Fibroblast of skin of abdomen (primary cell): ENCODE measurements at regions not wholly inside any gene's neighbourhood (a gene's known extent, or its start where the extent isn't known, plus 50 kb on each side); places are given as distances from the start of the nearest gene placed in this dataset.

Experiments
- DNase-seq: peaks from one replicate; pipeline ENCODE4 v3.0.0-alpha.2; 2013

DNA sequence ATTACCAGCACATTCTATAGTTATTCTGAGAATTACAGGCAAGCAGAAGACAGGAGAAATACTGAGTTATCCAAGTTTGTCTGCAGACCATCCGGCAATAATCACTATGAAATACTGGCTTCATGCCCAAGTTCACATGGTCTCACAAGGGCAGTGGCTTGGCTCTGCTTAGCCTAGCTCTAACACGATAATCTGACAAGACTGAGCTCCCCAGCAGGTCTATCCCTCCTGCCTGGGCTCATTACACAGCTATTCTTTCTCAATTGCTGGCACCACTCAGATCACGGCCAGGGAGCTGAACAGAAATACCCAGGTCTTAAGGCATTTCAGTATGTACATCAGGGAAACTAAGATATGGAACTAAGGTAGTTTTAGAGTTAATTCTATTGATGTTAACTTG is 361.6 kb upstream of the PCDH20 start:
- peak; percentile 5 for DNase-seq

- DNase-seq = no peak
Measured at GRCh38 chr13:61774903-61775302, 359.3 kb upstream of the PCDH20 start.

DNA sequence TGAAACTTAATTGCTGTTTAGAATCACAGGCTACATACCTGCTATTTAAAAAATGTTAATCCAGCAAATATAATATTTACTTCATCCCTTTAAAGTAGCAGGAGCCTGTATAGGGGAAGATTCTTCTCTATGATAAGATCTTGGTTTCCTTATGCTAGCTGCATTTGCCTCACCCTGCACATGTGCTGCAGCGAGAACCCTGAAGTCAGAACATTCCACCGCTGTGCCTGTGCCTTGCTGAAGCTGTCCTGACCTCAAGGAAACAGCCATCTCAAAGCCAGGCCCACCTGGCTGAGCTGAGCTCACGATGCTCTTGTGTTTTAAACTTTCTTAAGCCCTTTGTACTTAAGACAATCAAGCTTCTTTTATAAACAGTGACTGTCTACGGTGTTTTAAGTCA is 355.0 kb upstream of the PCDH20 start:
- DNase-seq = no peak

GRCh38 chr13:61768175-61768574 is 352.5 kb upstream of the PCDH20 start:
- no peak for DNase-seq

- no peak for DNase-seq
Measured at GRCh38 chr13:61766667-61767058, 351.0 kb upstream of the PCDH20 start.

- DNase-seq = no peak
Measured at GRCh38 chr13:61765940-61766666, 350.5 kb upstream of the PCDH20 start.

- no peak for DNase-seq
Measured at GRCh38 chr13:61765181-61765742, 349.6 kb upstream of the PCDH20 start.

- DNase-seq = no peak
Measured at GRCh38 chr13:61761690-61762089, 346.0 kb upstream of the PCDH20 start.

DNA sequence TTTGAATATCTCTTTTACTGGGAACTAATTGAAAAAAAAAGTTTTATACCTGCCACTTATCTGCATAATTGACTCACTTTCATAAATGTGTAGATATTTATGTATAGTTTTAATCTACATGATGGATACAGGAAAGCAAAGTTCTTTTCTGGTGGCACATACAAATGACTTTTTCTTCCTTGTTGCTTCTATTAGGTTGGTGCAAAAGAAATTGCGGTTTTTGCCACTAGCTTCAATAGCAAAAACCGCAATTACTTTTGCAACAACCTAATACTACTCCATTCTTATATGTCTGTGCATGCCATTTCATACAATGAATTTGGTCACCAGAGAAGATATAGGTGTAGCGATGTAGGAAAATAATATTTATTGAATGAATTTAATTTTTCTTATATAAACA is 344.5 kb upstream of the PCDH20 start:
- no peak for DNase-seq

DNA sequence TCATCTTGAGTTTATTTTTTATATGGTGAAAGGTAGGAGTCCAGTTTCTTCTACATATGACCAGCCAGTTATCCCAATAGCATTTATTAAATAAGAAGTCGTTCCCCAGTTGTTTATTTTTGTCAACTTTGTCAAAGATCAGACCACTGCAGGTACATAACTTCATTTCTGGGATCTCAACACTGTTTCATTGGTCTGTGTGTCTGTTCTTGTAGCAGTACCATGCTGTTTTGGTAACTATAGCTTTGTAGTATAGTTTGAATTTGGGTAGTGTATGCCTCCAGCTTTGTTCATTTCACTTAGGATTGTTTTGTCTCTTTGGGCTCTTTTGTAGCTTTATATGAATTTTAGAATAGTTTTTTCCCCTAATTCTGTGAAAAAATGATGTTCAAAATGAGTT is 340.4 kb upstream of the PCDH20 start:
- DNase-seq = no peak

- no peak for DNase-seq
Measured at GRCh38 chr13:61751039-61751438, 335.4 kb upstream of the PCDH20 start.

DNA sequence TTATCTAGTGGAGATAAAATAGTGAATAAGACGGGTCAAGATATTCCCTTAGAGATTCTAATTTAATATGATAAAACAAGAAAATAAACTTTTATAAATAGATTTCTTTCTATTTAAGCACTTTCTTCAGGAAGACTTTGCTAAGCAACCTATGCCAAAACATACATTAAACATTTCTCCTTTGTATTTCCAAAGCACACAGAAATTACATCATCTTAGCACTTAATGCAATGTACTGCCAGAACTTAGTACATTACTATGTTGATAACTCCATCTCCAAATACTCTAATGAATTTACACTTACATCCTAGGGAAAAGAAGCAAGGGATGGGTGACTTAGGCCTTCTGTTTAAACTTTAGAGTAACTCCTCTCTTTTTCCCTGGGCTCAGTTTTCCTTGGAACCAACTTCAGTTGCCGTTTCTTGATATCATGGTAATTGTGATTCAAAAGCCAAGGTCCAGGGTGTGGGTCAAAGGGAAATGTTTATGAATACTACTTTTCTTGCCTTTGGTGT is 322.6 kb upstream of the PCDH20 start:
- peak; percentile 0 for DNase-seq

- no peak for DNase-seq
Measured at GRCh38 chr13:61734683-61735082, 319.0 kb upstream of the PCDH20 start.

DNA sequence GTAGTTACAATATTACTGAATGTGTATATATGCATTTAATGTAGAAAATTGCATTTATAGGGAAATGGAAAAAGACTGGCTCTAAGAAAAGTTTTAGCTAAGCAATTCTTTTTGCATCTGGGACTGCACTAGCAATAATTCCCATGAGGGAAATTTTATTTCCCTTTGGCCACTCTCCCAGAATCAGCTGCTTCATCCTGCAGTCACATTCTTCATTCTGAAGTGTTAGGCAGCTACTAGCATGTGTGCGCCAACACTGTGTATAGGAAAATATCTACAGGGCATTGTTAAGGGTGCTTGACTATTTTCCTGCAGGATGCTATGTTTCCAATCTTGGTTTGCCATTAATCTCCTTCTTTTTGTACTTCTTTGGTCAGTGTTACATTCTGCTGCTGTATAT is 312.8 kb upstream of the PCDH20 start:
- DNase-seq = peak; percentile 79

DNA sequence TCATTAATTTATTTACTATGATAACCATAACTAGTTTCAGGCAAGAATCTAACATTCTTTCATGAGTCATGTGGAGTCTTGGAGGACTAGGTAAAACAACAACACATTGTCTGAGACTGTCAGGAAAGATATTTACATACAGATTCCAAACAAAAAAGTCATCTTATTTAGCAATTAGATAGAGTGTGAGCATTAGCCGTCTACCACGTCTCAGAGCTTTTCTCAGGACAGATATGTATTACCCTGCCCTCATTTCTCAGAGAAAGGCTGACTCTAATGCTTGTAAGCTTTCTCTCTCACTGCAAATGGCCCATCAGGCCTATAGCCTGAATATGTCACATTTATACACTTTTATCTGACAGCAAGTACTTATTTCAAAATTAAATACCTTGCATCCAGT is 312.1 kb upstream of the PCDH20 start:
- DNase-seq = peak; percentile 65

DNA sequence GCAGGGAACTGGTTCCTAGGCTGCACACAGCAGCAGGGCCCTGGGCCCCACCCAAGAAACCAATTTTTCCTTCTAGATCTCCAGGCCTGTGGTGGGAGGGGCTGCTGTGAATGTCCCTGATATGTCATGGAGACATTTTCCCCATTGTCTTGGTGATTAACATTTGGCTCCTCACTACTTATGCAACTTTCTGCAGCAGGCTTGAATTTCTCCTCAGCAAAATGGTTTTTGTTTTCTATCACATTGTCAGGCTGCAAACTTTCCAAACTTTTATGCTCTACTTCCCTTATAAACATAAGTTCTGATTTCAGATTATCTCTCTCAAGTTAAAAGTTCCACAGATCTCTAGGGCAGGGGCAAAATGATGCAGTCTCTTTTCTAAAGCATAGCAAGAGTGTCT is 310.2 kb upstream of the PCDH20 start:
- no peak for DNase-seq

DNA sequence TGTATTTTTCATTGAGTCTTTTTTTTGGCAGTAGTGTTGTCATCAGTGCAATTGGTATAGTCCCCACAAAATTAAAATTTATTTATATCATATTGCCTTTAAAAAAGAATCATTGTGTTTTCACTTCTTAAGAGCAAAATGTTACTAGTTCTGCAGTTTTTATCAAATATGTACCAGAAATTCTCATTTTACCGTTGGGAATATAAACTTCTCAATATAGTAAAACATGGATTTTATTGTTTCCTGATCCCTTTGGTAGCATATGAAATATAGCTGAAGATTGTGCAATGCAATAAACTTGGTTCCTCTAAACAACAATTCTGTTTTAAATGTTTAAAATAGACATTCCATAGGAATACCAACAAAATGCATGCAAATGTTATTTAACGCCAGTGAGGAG is 306.5 kb upstream of the PCDH20 start:
- no peak for DNase-seq

DNA sequence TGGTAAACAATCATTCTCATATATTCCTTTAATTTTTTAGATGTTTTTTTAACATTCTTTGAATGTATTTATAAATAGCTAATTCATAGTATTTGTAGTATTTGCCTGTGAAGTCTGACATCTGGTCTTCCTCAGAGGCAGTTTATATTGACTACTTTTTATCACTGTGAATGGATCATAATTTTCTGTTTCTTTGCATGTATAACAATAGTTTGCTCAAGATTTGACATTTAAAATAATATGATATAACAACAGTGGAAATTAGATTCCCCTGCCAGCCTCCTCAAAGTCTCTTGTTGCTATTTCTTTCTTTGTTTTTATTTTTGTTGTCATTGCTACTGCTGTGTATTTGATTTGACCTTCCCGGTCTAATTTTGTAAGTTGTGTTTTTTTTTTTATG is 297.0 kb upstream of the PCDH20 start:
- DNase-seq = no peak

DNA sequence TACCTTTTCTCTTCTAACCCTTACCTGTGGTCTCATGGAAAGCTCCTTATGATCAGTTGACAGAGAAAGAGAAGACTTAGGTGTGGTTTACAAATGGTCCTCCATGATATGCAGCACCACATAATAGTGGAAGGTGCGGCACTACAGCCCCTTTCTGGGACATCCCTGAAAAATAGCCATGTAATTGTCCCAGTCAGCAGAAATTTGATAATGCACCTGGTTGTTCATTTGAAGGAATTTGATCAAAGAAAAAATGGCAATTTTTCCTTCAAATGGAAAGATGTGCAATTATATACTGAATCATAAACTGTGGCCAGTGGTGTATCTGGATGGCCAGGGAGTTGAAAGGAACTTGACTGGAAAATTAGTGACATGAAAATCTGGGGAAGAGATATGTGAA is 293.6 kb upstream of the PCDH20 start:
- DNase-seq = no peak

GRCh38 chr13:61706899-61707298 is 291.2 kb upstream of the PCDH20 start:
- DNase-seq = no peak

DNA sequence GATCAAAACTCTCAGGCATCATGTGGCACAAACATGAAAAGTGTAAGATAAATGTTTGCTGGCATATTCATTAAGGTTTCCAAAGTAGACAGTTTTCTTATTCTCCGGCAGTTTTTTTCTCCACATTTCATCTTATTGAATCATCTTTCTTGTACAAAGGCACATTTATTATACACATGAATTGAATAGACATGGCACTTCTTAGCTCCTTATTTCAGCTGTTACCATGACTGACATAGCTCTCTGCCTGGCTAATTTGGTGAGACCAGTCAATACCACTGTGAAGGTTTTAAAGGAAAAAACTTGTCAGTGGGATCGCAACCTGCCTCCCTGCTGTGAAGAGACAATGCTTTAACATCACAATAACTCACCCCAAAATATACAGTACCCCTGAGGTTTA is 285.0 kb upstream of the PCDH20 start:
- DNase-seq = no peak

DNA sequence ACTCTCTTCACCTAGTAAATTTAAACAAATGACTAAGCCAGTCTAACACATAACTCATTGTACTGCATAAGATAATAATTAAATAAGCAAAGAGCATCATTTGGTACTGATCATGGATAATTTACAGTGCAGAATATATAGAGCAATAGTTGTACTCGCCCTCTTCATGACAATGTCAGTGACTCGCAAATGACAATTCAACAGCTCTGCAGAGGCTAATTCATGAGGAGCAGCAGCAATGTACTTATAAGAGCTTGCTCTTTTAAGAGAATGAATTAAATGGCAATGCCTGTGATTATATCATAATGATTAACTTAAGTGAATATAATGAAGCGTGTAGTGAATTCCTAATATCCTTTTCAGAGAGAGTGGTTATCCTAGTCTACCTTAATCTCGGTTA is 284.5 kb upstream of the PCDH20 start:
- no peak for DNase-seq

DNA sequence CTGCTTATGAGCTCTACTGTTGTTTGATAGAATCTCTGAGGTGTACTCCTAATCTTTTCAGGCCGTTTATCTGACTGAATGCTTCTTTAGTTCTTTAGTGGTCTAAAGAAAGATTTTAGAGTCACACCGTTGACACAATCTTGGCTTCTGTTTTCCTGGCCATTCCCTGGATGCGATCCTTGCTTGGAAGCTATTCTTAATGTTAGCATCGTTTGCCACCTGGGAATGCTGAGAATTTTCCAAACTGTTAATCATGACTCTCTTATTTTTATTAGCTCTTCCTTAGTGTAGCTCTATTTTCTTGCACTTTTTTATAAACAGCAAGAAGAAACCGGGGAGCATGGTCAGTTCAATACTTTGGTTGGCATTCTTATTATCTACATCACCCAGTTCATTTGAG is 281.0 kb upstream of the PCDH20 start:
- DNase-seq = no peak

DNA sequence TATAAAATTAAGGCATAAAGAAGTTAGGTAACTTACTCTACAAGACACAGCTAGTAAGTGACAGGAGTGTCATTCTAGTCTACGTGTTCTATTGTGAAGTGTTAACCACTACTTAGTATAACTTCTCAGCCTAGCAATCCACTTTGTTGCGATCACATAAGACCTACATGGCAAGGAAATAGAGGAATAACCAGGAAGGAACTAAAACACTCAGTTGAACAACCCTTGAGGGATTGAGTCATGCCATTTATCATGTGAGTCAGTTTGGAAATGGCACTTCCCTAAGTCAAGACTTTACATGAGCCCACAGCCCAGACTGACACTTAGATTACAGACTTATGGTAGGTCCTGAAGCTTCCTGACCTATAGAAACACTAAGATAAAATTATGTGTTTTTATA is 279.5 kb upstream of the PCDH20 start:
- peak; percentile 19 for DNase-seq

DNA sequence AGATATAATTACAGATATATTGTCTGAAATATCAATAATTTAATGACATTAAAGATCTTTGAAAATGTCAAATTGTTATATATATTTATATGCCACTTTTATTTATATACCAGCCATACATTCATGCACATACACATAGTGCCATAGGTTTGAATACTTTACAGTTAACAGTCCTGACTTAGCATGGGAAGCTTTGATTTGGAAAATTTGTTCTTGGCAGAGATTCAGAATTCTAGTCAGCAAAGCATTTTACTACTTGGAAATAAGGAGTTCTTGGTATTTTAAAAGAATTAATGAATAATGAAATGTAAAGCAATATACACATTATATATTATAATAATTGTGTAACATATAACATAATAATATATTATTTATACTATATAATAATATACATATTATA is 277.0 kb upstream of the PCDH20 start:
- no peak for DNase-seq
